Neutrophil (primary cell): ENCODE measurements at regions not wholly inside any gene's neighbourhood (a gene's known extent, or its start where the extent isn't known, plus 50 kb on each side); places are given as distances from the start of the nearest gene placed in this dataset.

Source experiments
- H3K27ac ChIP-seq: fragments of 200-600 bp; sonication (generic); 2 replicates; pipeline ENCODE4 v1.5.1; 2016; ENCODE audit warnings: mild to moderate bottlenecking, moderate library complexity
- H3K27me3 ChIP-seq: fragments of 200-600 bp; sonication (generic); 2 replicates; pipeline ENCODE4 v1.6.0; 2016; ENCODE audit warnings: mild to moderate bottlenecking
- H3K36me3 ChIP-seq: fragments of 200-600 bp; sonication (generic); 2 replicates; pipeline ENCODE4 v1.5.1; 2017
- H3K4me1 ChIP-seq, 2 experiments: fragments of 200-600 bp in 1 of 2; sonication (generic) in 1 of 2; 1 replicate in 1 of 2; 2 replicates in 1 of 2; pipeline versions ENCODE4 v1.5.1 to v1.6.1; 2013 to 2016; ENCODE audit warnings: low read depth in 1 of 2, low read length in 1 of 2, mild to moderate bottlenecking in 1 of 2, moderate library complexity in 1 of 2; ENCODE audit not compliant: control insufficient read depth in 1 of 2, insufficient read depth in 1 of 2
- H3K4me3 ChIP-seq, 2 experiments: fragments of 200-600 bp in 1 of 2; sonication (generic) in 1 of 2; 1 replicate in 1 of 2; 2 replicates in 1 of 2; pipeline ENCODE4 v1.5.1; 2013 to 2016; ENCODE audit warnings: low read depth in 1 of 2, low read length in 1 of 2, mild to moderate bottlenecking in 1 of 2, moderate library complexity in 1 of 2
- H3K9me3 ChIP-seq: fragments of 200-600 bp; sonication (generic); 2 replicates; pipeline ENCODE4 v1.5.1; 2016
- TF ChIP-seq, protein P1 (sequence below): fragments of 200-600 bp; sonication (generic); IDR thresholded peaks from 2 replicates; pipeline ENCODE4 v1.5.1; 2016; ENCODE audit warnings: antibody characterized with exemption

DNA sequence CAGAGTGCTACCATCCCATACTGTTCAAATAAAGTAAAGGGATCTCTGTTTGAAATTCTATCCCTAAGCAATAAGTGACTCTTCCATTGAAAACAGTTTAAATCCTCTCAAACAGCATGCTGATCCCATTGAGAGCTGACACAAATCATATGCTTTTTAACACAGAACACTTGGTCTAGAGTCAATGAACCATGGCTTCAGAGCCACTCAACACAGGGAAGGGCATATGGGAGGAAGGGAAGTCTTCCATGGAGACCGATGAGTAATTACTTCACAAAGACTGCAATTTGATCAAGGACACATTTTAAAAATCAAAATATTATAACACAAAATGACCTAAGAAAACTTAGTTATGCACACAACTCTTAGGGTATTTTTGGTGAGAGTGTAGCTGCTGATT lies 1073.0 kb upstream of the MAP3K7 start:
- H3K27ac ChIP-seq, result no peak overlapping the region
- TF ChIP-seq, protein P1, sequence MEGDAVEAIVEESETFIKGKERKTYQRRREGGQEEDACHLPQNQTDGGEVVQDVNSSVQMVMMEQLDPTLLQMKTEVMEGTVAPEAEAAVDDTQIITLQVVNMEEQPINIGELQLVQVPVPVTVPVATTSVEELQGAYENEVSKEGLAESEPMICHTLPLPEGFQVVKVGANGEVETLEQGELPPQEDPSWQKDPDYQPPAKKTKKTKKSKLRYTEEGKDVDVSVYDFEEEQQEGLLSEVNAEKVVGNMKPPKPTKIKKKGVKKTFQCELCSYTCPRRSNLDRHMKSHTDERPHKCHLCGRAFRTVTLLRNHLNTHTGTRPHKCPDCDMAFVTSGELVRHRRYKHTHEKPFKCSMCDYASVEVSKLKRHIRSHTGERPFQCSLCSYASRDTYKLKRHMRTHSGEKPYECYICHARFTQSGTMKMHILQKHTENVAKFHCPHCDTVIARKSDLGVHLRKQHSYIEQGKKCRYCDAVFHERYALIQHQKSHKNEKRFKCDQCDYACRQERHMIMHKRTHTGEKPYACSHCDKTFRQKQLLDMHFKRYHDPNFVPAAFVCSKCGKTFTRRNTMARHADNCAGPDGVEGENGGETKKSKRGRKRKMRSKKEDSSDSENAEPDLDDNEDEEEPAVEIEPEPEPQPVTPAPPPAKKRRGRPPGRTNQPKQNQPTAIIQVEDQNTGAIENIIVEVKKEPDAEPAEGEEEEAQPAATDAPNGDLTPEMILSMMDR, result no peak
- H3K27me3 ChIP-seq, result no peaks in the 10 kb centered on the region
- no peaks in the 10 kb centered on the region for H3K4me1 ChIP-seq
- H3K4me3 ChIP-seq, result no peak overlapping the region
- no peaks in the 10 kb centered on the region for H3K9me3 ChIP-seq
- no peaks in the 10 kb centered on the region for H3K36me3 ChIP-seq

DNA sequence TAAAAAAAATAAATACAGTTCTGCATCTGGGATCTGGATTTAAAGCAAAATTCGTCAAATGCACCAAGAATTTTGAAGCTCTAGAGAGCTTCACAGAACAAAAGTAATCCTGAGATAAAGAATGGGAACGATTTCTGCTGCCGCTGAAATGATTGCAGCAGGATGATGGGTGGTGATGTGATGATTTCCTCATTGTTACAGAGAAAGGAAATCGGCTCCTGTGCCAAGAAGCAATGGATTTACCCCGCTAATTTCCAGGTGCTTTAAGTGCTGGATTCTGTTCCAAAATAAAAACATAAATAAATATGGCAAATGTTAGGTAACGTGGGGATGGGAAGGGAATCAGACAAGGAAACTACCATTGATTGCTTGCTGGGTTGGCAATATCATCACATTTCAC lies 1067.9 kb upstream of the MAP3K7 start:
- no peaks in the 10 kb centered on the region for H3K36me3 ChIP-seq
- no peaks in the 10 kb centered on the region for H3K27me3 ChIP-seq
- no peaks in the 10 kb centered on the region for H3K4me1 ChIP-seq
- H3K9me3 ChIP-seq, result no peaks in the 10 kb centered on the region
- TF ChIP-seq, protein P1, result no peak
- no peak overlapping the region for H3K4me3 ChIP-seq
- no peak overlapping the region for H3K27ac ChIP-seq

DNA sequence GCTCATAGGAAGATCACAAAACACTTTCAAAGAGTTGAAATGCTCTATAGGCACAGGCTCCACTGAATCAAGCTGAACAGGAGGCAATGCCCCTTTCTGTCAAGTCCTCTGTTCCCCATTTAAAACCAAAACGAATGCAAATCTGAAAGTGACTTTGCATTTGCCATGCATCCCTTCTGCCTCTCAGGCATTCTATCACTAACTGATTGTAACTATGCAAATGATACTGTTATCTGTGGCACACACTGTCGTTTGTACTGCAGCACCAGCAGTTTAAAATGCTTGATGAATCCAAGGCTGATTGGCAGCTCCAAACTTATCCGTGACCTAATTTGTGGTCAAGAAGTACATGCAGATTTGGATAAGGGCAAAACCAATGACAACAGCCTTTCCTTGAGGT lies 1067.5 kb upstream of the MAP3K7 start:
- TF ChIP-seq, protein P1, result no peak
- H3K9me3 ChIP-seq, result no peaks in the 10 kb centered on the region
- no peaks in the 10 kb centered on the region for H3K4me1 ChIP-seq
- H3K36me3 ChIP-seq, result no peaks in the 10 kb centered on the region
- no peak overlapping the region for H3K27ac ChIP-seq
- H3K4me3 ChIP-seq, result no peak overlapping the region
- no peaks in the 10 kb centered on the region for H3K27me3 ChIP-seq

DNA sequence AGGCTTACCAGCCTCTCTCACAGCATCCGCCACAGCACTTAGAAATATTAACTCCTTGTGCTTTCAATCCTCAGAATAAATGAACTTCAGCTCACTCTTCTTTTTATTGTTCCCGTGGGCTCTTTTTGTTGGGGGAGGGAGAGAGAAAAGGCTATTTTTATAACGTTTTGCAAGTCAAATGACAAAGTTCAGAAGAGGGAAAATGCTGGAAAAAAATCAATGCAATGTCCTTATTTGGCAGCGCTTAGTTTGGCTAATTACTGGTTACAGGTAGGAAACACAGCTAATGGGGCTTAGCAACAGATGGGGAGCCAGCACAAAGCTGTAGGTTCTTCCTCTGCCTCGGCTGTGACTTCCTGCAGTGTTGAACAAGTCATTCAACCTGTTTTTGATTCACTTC lies 1067.0 kb upstream of the MAP3K7 start:
- no peaks in the 10 kb centered on the region for H3K27me3 ChIP-seq
- H3K4me3 ChIP-seq, result no peak overlapping the region
- H3K9me3 ChIP-seq, result no peaks in the 10 kb centered on the region
- H3K27ac ChIP-seq, result no peak overlapping the region
- no peaks in the 10 kb centered on the region for H3K4me1 ChIP-seq
- TF ChIP-seq, protein P1, result no peak
- no peaks in the 10 kb centered on the region for H3K36me3 ChIP-seq

DNA sequence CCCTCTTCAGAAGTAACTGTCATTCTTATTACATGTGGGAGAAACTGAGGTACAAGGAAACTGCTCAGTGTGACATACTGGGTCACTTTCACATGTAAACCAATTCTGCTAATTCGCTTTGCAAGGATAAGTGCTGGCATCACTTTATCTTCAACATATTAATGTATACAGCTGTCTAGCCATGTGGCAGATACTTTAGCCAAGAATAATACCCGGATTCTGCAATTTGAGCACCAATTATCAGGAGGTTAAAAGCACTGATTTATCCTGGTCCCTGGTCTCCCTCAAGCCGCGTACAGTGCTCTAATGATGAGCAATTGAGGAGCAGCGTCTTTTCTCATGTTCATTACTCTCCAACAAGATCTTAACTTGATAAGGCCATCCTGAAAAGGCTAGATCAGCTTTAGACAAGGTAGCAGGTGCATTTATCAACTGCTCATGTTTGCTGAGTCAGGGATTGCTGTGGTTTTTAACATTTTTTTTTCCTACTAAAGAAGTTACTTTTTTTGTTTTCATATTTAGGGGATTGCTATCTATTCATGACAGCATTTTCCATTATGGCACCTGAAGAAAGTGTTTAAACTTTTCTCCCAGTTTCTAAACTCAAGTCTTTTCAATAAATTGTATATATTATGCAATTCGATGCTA lies 1066.3 kb upstream of the MAP3K7 start:
- Histone ChIP-seq H3K27ac (no peak overlapping the region), H3K27me3 (no peaks in the 10 kb centered on the region), H3K9me3 (no peaks in the 10 kb centered on the region), H3K36me3 (no peaks in the 10 kb centered on the region), H3K4me3 (no peak overlapping the region), H3K4me1 (no peaks in the 10 kb centered on the region)
- TF ChIP-seq, protein P1, result no peak
